GM21528 (cell line): ENCODE measurements at regions not wholly inside any gene's neighbourhood (a gene's known extent, or its start where the extent isn't known, plus 50 kb on each side); places are given as distances from the start of the nearest gene placed in this dataset.
"Not testable (repeated sequence)": the region's sequence is repeated elsewhere in the genome, so short reads cannot be mapped to it uniquely, and the experiment has no call there.

Experiments
- ATAC-seq: cut with Tn5 transposase; IDR thresholded peaks from one replicate; pipeline ENCODE4 v1.9.1; 2021; ENCODE audit warnings: mild to moderate bottlenecking, moderate library complexity; ENCODE audit not compliant: unreplicated experiment, low FRiP score

GRCh38 chr14:71606575-71606974 lies 325.7 kb upstream of the RGS6 start:
- ATAC-seq, result no peak

- ATAC-seq, result no peak
These were observed 325.2 kb upstream of the RGS6 start for GRCh38 chr14:71607056-71607455.

GRCh38 chr14:71610149-71610548 lies 322.1 kb upstream of the RGS6 start:
- ATAC-seq, result no peak

GRCh38 chr14:71610797-71611196 lies 321.4 kb upstream of the RGS6 start:
- no peak for ATAC-seq

- ATAC-seq, result no peak
These were observed 319.1 kb upstream of the RGS6 start for GRCh38 chr14:71613168-71613567.

- no peak for ATAC-seq
These were observed 316.2 kb upstream of the RGS6 start for GRCh38 chr14:71616013-71616412.

GRCh38 chr14:71618047-71618446 lies 314.2 kb upstream of the RGS6 start:
- ATAC-seq, result no peak

GRCh38 chr14:71618716-71619115 lies 313.5 kb upstream of the RGS6 start:
- ATAC-seq, result no peak

GRCh38 chr14:71619472-71619871 lies 312.8 kb upstream of the RGS6 start:
- no peak for ATAC-seq

GRCh38 chr14:71620401-71620800 lies 311.8 kb upstream of the RGS6 start:
- no peak for ATAC-seq

- ATAC-seq, result no peak
These were observed 311.0 kb upstream of the RGS6 start for GRCh38 chr14:71621276-71621675.

- no peak for ATAC-seq
These were observed 310.1 kb upstream of the RGS6 start for GRCh38 chr14:71621980-71622605.

- ATAC-seq, result no peak
These were observed 308.3 kb upstream of the RGS6 start for GRCh38 chr14:71623939-71624338.

GRCh38 chr14:71625175-71625574 lies 307.1 kb upstream of the RGS6 start:
- no peak for ATAC-seq

GRCh38 chr14:71625891-71626701 lies 306.1 kb upstream of the RGS6 start:
- ATAC-seq, result no peak

GRCh38 chr14:71628433-71628832 lies 303.8 kb upstream of the RGS6 start:
- no peak for ATAC-seq

- no peak for ATAC-seq
These were observed 303.0 kb upstream of the RGS6 start for GRCh38 chr14:71629250-71629649.

- no peak for ATAC-seq
These were observed 302.3 kb upstream of the RGS6 start for GRCh38 chr14:71629765-71630492.

GRCh38 chr14:71631030-71631429 lies 301.2 kb upstream of the RGS6 start:
- not testable (repeated sequence) for ATAC-seq

GRCh38 chr14:71632440-71632946 lies 299.7 kb upstream of the RGS6 start:
- ATAC-seq, result no peak

GRCh38 chr14:71636076-71636475 lies 296.2 kb upstream of the RGS6 start:
- no peak for ATAC-seq
